Coronary artery (tissue), 2 donors: ENCODE measurements at regions not wholly inside any gene's neighbourhood (a gene's known extent, or its start where the extent isn't known, plus 50 kb on each side); places are given as distances from the start of the nearest gene placed in this dataset.
A peak's percentile ranks its signal among the peaks of the same experiment; 100 is the strongest.

Experiments
- DNase-seq: peaks from one replicate; pipeline ENCODE4 v3.0.0-alpha.2; 2017; ENCODE audit warnings: low spot score
- H3K27ac ChIP-seq, 2 donors: fragments of 200-600 bp; sonication (generic); one replicate each; pipeline ENCODE4 v1.5.1; 2016 to 2019
- H3K4me3 ChIP-seq: fragments of 200-600 bp; sonication (generic); 2 replicates; pipeline ENCODE4 v1.5.1; 2016; ENCODE audit warnings: mild to moderate bottlenecking, moderate library complexity
- TF ChIP-seq, protein P1 (sequence below): fragments of 200-600 bp; sonication (generic); IDR thresholded peaks from one replicate; pipeline ENCODE4 v1.5.1; 2019; ENCODE audit warnings: antibody characterized with exemption

DNA sequence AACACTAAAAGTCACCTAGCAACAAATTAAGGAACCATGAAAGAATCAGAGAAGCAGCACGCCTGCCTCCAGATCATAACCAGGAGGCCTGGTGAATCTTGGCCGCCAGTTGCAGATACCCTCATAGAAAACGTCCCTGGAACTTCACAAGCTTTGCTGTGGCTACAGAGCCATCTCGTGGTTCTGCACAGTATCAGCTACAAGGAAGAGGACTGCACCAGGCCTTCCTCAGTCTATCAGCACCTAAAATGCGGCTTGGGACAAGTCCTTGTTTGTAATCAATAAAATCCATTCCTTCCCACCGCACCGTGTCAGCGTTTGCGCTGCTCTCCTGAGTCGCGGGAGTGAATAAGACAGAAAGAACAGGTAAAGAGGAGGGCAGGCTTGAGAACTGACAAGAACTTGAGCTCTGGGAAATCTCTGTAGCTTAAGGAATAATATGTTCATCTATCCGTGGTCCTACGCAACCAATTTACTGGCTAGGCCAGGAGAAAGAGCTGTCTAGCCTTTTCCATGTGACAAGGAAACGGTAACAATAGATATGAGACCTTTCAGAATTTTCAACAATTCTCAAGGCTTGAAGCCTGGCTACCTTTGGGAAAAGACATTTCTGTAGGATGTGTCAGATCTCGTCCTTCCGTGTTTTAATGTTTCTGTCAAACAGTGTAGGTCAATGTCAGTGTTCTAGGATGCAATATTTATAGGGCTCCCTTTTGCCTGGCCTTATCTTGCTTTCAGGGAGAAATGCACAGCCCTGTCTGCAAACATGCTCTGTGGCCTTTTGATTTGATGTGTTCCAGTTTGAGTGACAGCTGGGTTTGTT, 128.5 kb upstream of the RAB12 start:
- no peak overlapping the region for H3K27ac ChIP-seq
- no peak overlapping the region for H3K4me3 ChIP-seq
- no peak for DNase-seq
- TF ChIP-seq, protein P1, sequence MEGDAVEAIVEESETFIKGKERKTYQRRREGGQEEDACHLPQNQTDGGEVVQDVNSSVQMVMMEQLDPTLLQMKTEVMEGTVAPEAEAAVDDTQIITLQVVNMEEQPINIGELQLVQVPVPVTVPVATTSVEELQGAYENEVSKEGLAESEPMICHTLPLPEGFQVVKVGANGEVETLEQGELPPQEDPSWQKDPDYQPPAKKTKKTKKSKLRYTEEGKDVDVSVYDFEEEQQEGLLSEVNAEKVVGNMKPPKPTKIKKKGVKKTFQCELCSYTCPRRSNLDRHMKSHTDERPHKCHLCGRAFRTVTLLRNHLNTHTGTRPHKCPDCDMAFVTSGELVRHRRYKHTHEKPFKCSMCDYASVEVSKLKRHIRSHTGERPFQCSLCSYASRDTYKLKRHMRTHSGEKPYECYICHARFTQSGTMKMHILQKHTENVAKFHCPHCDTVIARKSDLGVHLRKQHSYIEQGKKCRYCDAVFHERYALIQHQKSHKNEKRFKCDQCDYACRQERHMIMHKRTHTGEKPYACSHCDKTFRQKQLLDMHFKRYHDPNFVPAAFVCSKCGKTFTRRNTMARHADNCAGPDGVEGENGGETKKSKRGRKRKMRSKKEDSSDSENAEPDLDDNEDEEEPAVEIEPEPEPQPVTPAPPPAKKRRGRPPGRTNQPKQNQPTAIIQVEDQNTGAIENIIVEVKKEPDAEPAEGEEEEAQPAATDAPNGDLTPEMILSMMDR = no peak

DNA sequence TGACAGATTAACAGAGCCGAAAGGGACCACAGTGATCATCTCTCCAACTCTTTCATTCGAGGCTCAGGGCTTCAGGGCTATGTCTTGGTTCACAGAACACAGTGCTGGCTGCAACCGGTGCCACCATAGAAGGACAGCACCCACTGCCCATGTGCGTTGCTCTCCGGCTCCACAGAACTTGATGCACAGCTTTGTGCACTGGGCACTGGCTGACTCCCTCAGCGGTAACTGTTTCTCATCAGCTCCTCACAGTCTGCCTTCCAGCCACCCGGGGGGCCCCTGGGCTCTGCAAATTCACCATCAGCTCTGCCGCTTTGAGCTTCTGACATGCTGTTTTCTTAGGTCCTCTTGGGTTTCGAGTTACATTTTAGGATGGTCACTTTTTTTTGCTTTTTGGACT, 124.3 kb upstream of the RAB12 start:
- TF ChIP-seq, protein P1 = no peak
- Histone ChIP-seq H3K4me3 (no peak overlapping the region), H3K27ac (no peak overlapping the region)
- DNase-seq = no peak

DNA sequence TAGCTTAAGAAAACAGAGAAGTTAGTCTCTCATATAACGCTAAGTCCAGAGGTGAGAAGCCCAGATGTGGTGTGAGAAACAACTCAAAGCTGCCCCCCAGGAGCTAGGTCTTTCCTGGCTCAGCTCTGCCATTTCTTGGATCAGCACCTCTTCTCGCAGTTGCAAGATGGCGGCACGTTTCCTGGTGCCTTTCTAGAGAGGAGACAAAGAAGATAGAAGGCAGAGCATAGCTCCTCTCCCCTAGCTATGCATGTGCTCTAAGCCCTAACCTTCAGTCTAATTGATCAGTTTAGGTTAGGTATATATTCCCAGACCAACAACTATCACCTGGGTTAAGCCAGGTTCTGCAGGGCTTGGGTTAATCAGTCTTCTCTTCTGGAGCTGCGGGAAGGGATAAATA, 119.5 kb upstream of the RAB12 start:
- Histone ChIP-seq H3K4me3 (no peak overlapping the region), H3K27ac (no peak overlapping the region)
- TF ChIP-seq, protein P1 = no peak
- DNase-seq = peak; percentile 16

DNA sequence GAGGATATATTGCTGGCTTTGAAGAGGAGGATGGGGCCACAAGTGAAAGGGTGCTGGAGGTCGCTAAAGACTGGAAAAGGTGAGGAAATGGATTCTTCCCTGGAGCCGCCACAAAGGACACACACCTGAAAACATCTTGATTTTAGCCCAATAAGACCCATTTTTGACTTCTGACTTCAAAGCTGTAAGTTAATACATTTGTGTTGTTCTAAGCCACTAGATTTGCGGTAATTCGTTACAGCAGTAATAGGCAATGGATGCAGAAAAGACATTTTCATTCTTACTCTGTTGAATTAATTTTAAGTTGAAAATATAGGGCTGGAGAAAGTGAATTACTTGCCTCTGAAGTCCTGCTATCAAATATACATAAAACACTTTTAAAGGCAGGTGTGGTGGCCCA, 117.7 kb upstream of the RAB12 start:
- H3K27ac ChIP-seq = no peak overlapping the region
- DNase-seq = no peak
- H3K4me3 ChIP-seq = no peak overlapping the region
- TF ChIP-seq, protein P1 = no peak

DNA sequence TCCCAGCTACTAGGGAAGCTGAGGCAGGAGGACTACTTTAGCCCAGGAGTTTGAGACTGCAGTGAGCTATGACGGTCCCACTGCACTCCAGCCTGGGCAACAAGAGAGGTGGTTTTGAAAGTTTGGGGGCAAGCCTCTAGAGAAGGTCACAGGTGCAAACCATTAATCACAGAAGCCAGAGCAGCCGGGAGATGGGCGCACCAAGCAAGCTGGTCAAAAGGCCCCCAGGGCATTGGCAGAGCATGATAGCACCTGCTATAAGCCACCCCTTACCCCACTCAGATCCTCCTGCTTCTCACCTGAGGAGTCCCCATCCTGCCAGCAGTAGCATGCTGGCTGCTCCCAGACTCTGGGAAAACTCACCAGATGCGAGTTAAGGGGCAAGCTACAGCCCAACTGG, 116.1 kb upstream of the RAB12 start:
- no peak for DNase-seq
- TF ChIP-seq, protein P1 = no peak
- Histone ChIP-seq H3K4me3 (no peak overlapping the region), H3K27ac (no peak overlapping the region)

DNA sequence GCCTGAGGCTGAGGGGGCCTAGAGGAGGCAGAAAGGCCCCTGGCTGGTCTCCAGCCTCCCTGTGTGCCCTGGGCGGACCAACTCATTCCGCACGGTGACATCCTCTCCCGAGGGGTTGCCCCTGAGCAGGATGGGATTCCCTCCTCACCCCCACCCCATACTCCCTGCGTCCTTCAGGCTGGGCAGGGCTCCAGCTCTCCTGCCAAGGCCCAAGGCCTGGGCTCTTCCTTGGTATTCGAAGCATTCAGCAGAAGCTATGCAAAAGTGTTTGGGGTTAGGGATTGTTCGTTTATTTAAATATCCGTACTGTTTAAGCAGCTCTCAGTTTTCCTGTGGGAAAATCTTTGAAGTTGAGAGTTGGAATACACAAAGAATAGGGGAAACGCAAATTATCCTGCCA, 113.1 kb upstream of the RAB12 start:
- H3K4me3 ChIP-seq = no peak overlapping the region
- DNase-seq = no peak
- TF ChIP-seq, protein P1 = no peak

DNA sequence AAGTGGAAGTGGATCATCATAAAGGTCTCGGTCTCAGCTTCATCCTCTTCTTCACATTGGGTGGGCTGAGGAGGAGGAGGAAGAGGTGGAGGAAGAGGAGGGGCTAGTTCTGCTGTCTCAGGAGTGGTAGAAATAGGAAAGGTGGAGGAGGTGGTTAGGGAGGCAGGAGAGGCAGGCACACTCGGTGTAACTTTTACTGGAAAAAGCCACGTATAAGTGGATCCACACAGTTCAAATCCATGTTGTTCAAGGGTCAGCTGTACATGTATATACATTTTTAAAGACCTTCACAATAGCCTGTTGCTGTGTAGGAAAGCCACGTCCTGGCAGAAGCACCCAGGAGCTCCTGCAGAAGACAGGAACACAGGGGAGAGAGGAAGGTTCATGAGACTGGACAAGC, 110.3 kb upstream of the RAB12 start:
- no peak overlapping the region for H3K27ac ChIP-seq
- H3K4me3 ChIP-seq = no peak overlapping the region
- no peak for DNase-seq
- TF ChIP-seq, protein P1 = no peak

More for the DNA sequence above, 113.1 kb upstream of the RAB12 start:
- H3K27ac ChIP-seq = no peak overlapping the region
